Nucleus accumbens (tissue), 56 donors: ENCODE measurements at regions not wholly inside any gene's neighbourhood (a gene's known extent, or its start where the extent isn't known, plus 50 kb on each side); places are given as distances from the start of the nearest gene placed in this dataset.
A peak's percentile ranks its signal among the peaks of the same experiment; 100 is the strongest.

Source experiments
- DNase-seq, 56 donors: peaks; one replicate each; lab custom pipeline; 2025; lab: John Stamatoyannopoulos, UW

- DNase-seq: no peak
Measured at GRCh38 chr7:155198901-155199845, 98.5 kb upstream of the INSIG1 start.

- DNase-seq: no peak
Measured at GRCh38 chr7:155201325-155202087, 96.2 kb upstream of the INSIG1 start.

GRCh38 chr7:155202106-155202871 is 95.4 kb upstream of the INSIG1 start:
- no peak for DNase-seq

GRCh38 chr7:155203059-155203881 is 94.4 kb upstream of the INSIG1 start:
- DNase-seq: peak in 12 of 56 donors; percentile 22 to 76 (median 48)

- no peak for DNase-seq
Measured at GRCh38 chr7:155203882-155204691, 93.6 kb upstream of the INSIG1 start.

DNA sequence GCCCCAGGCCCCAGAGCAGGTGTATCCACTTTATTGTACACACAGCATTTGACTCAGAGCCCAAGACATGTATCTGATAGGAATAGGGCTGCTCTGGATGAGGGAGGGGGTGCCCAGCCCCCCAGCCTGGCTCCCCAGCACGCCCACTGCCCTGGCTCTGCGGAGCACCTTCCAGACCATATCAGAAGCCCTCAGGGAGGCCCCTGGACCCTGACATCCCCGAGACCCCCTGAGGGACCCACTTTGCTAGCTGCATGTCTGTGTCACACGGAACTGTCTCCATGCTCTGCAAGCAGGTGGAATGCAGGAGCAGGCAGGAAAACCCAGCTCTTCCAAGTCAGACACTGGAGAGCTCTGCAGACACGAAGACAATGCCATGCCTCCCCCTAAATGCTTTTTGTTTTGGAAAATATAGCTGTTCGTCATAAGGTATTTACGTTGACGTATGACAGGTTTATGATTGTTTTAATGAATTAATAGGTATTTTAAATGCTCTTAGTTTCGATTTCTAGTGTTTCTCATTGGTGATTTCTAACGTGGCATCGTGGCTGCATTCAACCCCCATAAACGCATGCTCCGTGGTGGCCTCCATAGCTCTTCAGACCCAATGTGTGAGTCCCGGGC is 92.8 kb upstream of the INSIG1 start:
- no peak for DNase-seq

- DNase-seq: peak in 23 of 56 donors; percentile 7 to 65 (median 26)
Measured at GRCh38 chr7:155205368-155206317, 92.0 kb upstream of the INSIG1 start.

DNA sequence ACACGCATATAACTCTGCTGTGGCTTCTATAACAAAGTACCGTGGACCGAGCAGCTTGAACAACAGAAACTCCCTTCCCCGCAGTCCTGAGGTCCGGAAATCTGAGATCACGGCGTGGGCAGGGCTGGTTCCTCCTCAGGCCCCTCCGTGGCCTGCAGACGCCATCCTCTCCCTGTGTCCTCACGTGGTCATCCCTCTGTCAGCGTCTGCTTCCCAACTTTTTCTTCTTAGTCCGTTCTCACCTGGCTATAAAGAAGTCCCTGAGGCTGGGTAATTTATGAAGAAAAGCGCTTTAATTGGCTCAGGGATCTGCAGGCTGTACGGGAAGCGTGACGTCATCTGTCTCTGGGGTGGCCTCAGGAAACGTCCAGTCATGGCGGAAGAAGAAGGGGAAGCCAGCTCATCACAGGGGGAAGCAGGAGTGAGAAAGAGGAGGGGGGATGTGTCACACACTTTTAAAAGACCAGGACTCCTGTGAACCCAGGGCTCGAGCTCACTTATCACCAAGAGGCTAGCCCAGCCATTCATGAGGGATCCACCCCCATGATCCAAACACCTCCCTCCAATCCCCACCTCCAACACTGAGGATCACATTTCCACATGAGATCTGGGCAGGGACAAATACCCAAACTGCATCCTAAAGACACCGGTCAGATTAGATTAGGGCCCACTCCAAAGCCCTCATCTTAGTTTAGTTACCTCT is 91.2 kb upstream of the INSIG1 start:
- peak in 3 of 56 donors; percentile 12 to 40 (median 25) for DNase-seq

- DNase-seq: no peak
Measured at GRCh38 chr7:155207326-155208002, 90.2 kb upstream of the INSIG1 start.

- DNase-seq: no peak
Measured at GRCh38 chr7:155208681-155209477, 88.8 kb upstream of the INSIG1 start.

DNA sequence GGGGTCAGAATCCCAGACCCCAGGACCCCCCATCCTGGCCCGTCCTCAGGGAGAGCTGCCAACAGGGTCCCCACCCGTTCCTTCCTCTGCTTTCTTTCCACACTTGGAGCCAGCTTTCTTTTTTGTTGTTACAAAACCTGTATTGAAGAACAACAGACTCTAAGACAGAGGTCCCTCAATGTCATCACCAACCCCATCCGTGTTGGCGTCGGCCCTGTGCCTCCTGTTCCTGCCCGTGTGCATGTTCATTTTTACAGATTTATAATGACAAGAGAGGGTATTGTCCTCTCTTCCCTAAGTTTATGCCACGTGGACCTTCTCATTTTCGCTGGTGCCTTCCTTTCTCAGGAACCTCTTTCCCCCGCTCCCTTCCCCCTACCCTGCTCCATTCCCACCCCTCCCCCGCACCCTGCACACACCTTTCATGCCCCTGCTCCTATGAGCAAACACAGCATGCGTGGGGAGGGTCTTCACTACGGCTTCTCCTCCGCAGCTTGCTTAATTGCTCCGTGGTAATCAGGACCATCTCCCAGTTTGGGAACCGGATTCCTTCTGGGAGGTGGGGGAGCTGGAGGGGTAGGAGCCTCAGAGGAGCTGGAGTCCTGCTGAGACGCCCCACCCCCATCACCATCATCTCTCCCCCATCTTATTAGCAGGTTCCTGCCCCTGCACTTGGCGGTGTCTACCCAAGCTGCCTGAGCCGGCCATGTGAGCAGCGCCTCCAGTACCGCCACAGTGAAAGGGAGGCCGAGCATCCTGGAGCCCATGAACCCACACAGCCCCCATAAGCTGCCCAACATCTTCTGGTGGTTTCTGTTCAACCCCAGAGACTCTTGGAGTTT is 88.0 kb upstream of the INSIG1 start:
- no peak for DNase-seq

DNA sequence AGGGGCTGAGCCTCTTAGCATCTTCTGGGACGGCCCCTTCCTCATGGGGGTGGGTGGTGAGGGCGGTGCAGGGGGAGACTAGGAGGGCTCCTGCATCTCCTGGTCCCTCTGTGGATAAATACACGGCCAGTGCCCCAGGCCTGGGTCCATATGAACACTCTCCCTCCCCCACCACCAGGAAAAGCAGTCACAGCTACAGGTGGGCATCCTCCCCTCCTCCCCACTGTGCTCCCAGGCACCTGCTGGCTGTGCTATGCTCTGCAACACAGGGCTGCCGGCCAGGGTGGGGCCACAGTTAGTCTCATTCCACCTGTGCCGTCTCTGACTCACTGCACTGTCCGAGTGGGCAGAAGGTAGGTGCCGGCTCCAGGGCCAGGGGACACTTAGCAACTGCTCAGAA is 87.3 kb upstream of the INSIG1 start:
- DNase-seq: no peak

DNA sequence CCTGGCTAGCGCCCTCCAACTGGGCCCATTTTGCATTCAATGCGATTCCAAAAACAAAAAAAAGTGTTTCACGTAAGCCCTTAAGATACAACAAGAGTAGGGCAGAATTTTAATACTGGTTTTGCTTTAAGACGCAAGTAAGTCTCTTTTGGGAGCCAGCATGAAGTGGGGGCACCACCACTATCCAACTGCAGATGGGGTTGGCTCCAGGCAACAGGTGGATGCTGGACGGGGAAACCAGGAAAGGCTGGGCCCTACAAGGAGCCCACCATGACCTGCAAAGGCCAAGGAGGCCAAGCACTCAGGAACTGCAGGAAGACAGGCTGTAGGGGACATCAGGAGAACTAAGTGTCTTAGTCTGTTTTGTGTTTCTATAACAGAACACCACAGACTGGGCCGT is 86.5 kb upstream of the INSIG1 start:
- no peak for DNase-seq

DNA sequence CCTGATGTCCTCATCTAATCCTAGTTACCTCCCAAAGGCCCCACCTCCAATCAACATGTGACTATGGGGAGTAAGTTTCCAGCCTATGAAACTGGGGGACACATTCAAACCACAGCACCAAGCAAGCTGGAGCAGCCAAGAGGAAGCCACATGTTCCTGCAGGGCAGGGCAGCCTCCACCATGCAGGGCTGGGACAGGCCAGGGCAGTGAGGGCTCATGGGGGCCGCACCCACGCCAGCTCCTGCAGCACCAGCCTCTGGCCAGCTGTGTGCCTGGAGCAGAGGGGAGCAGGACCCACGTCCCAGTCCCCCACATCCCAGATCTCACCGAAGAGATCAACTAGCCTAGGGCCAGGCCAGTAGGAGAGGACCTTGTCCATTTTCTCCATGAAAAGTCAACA is 85.9 kb upstream of the INSIG1 start:
- DNase-seq: no peak
